H1 (cell line): ENCODE measurements at regions not wholly inside any gene's neighbourhood (a gene's known extent, or its start where the extent isn't known, plus 50 kb on each side); places are given as distances from the start of the nearest gene placed in this dataset.

Experiments
- CTCF ChIA-PET: fragments of 300-600 bp; sonication (Branson Sonifier 250); formaldehyde crosslinking; loops from one replicate; lab custom pipeline; 2021; ENCODE audit not compliant: partially characterized antibody; lab: Charles Lee
- POLR2A ChIA-PET: fragments of 300-600 bp; sonication (Branson Sonifier 250); formaldehyde crosslinking; loops from one replicate; lab custom pipeline; 2021; ENCODE audit warnings: inconsistent platforms; ENCODE audit not compliant: partially characterized antibody; lab: Charles Lee
- DNase-seq, 2 experiments: peaks; one replicate each; pipeline versions ENCODE4 v3.0.0 to v3.0.0-alpha.2; 2010 to 2022; ENCODE audit warnings: low spot score in 2 of 2, low read depth in 1 of 2, mixed read lengths in 1 of 2
- FAIRE-seq: peaks from 2 replicates; lab custom pipeline; 2011; peaks lifted over from hg19 to GRCh38; lab: Jason Lieb, UNC
- H2AFZ ChIP-seq: 2 replicates; pipeline ENCODE4 v1.8.1; 2012; ENCODE audit warnings: low read length, inconsistent platforms
- H2AK5ac ChIP-seq: 2 replicates; pipeline ENCODE4 v1.6.1; 2013; ENCODE audit warnings: low read depth, low read length
- H2BK120ac ChIP-seq: replicated peaks from 2 replicates; pipeline ENCODE3; 2013; ENCODE audit warnings: low read depth, low read length, inconsistent platforms
- H2BK12ac ChIP-seq: 2 replicates; pipeline ENCODE4 v1.6.1; 2013; ENCODE audit warnings: low read depth, low read length
- H2BK15ac ChIP-seq: 2 replicates; pipeline ENCODE4 v1.6.1; 2013; ENCODE audit warnings: low read length
- H2BK20ac ChIP-seq: 2 replicates; pipeline ENCODE4 v1.6.1; 2013; ENCODE audit warnings: low read length
- H2BK5ac ChIP-seq: 2 replicates; pipeline ENCODE4 v1.6.1; 2013; ENCODE audit warnings: low read depth, low read length
- H3K14ac ChIP-seq: 2 replicates; pipeline ENCODE4 v1.6.1; 2013; ENCODE audit warnings: inconsistent platforms; ENCODE audit not compliant: insufficient read length
- H3K18ac ChIP-seq: 2 replicates; pipeline ENCODE4 v1.6.1; 2013; ENCODE audit warnings: low read length; ENCODE audit errors: extremely low read depth
- H3K23ac ChIP-seq: 2 replicates; pipeline ENCODE4 v1.6.1; 2013; ENCODE audit warnings: inconsistent platforms; ENCODE audit not compliant: insufficient read length
- H3K23me2 ChIP-seq: 2 replicates; pipeline ENCODE4 v1.6.1; 2013; ENCODE audit warnings: low read depth, low read length
- H3K27ac ChIP-seq: 2 replicates; pipeline ENCODE4 v1.6.1; 2011; ENCODE audit warnings: low read depth, low read length, inconsistent platforms
- H3K27me3 ChIP-seq, 4 experiments: replicated peaks in 1 of 4; 1 replicate in 1 of 4; 2 replicates in 3 of 4; pipeline versions ENCODE4 v1.6.1 to v1.8.1; 2011 to 2013; ENCODE audit warnings: low read length in 3 of 4, mild to moderate bottlenecking in 3 of 4, inconsistent platforms in 2 of 4, mixed read lengths in 2 of 4, moderate library complexity in 1 of 4; ENCODE audit not compliant: control insufficient read depth in 3 of 4, insufficient read depth in 3 of 4; ENCODE audit errors: extremely low read depth in 1 of 4
- H3K36me3 ChIP-seq, 4 experiments: 2 replicates each; pipeline versions ENCODE4 v1.6.1 to v1.8.1; 2011 to 2013; ENCODE audit warnings: mild to moderate bottlenecking in 4 of 4, low read length in 3 of 4, moderate library complexity in 2 of 4, control low read depth in 1 of 4, inconsistent platforms in 1 of 4; ENCODE audit not compliant: insufficient read depth in 4 of 4, control insufficient read depth in 2 of 4
- H3K4ac ChIP-seq: replicated peaks from 2 replicates; pipeline ENCODE3; 2013; ENCODE audit warnings: low read length, low read depth, mixed read lengths, inconsistent platforms; ENCODE audit not compliant: insufficient read length
- H3K4me1 ChIP-seq, 4 experiments: replicated peaks in 1 of 4; 1 replicate in 1 of 4; 2 replicates in 3 of 4; pipeline versions ENCODE4 v1.6.1 to v1.8.1; 2011 to 2013; ENCODE audit warnings: low read length in 3 of 4, inconsistent platforms in 2 of 4, mixed read lengths in 1 of 4; ENCODE audit not compliant: insufficient read depth in 4 of 4, control insufficient read depth in 3 of 4
- H3K4me2 ChIP-seq, 2 experiments: 2 replicates each; pipeline versions ENCODE4 v1.6.1 to v1.8.1; 2011 to 2013; ENCODE audit warnings: low read depth in 2 of 2, low read length in 2 of 2, control low read depth in 1 of 2, inconsistent platforms in 1 of 2, mild to moderate bottlenecking in 1 of 2; ENCODE audit not compliant: insufficient read depth in 1 of 2
- H3K4me3 ChIP-seq, 4 experiments: fragments of 200-600, 300-600 bp in 1 of 4; sonication (generic), shearing (Covaris generic), sonication (Bioruptor Twin) in 1 of 4; 2 replicates each; pipeline versions ENCODE4 v1.5.1 to v1.8.1; 2011 to 2016; ENCODE audit warnings: low read length in 4 of 4, low read depth in 3 of 4, control low read depth in 2 of 4, inconsistent platforms in 2 of 4, mild to moderate bottlenecking in 2 of 4, mixed read lengths in 1 of 4, moderate library complexity in 1 of 4; ENCODE audit not compliant: insufficient read depth in 2 of 4; ENCODE audit errors: extremely low read depth in 1 of 4
- H3K56ac ChIP-seq: replicated peaks from 2 replicates; pipeline ENCODE3; 2013; ENCODE audit warnings: low read depth, mild to moderate bottlenecking, mixed read lengths, low read length, inconsistent platforms; ENCODE audit not compliant: insufficient read length
- H3K79me1 ChIP-seq: 2 replicates; pipeline ENCODE4 v1.6.1; 2013; ENCODE audit warnings: low read depth, low read length, control low read depth
- H3K79me2 ChIP-seq, 2 experiments: 2 replicates each; pipeline versions ENCODE4 v1.6.1 to v1.8.1; 2012 to 2013; ENCODE audit warnings: low read length in 2 of 2, mild to moderate bottlenecking in 2 of 2, inconsistent platforms in 1 of 2; ENCODE audit not compliant: insufficient read depth in 2 of 2, control insufficient read depth in 1 of 2
- H3K9ac ChIP-seq, 4 experiments: replicated peaks in 1 of 4; 1 replicate in 1 of 4; 2 replicates in 3 of 4; pipeline versions ENCODE4 v1.6.1 to v1.8.1; 2011 to 2013; ENCODE audit warnings: low read depth in 3 of 4, low read length in 3 of 4, control low read depth in 2 of 4, mild to moderate bottlenecking in 2 of 4, moderate library complexity in 2 of 4, inconsistent platforms in 1 of 4; ENCODE audit errors: extremely low read depth in 1 of 4
- H3K9me3 ChIP-seq, 2 experiments: 2 replicates each; pipeline versions ENCODE4 v1.6.1 to v1.8.1; 2012 to 2013; ENCODE audit warnings: mild to moderate bottlenecking in 2 of 2, moderate library complexity in 2 of 2, control low read depth in 1 of 2, inconsistent platforms in 1 of 2, low read depth in 1 of 2, low read length in 1 of 2, mixed read lengths in 1 of 2; ENCODE audit not compliant: insufficient read depth in 2 of 2
- H4K20me1 ChIP-seq, 2 experiments: replicated peaks in 1 of 2; 2 replicates each; pipeline versions ENCODE3 to v1.8.1; 2011 to 2013; ENCODE audit warnings: inconsistent platforms in 2 of 2, low read length in 2 of 2, mild to moderate bottlenecking in 1 of 2; ENCODE audit not compliant: insufficient read depth in 2 of 2, control insufficient read depth in 1 of 2
- H4K5ac ChIP-seq: 2 replicates; pipeline ENCODE4 v1.6.1; 2013; ENCODE audit warnings: low read length, low read depth, mixed read lengths, inconsistent platforms; ENCODE audit not compliant: insufficient read length
- H4K8ac ChIP-seq: 2 replicates; pipeline ENCODE4 v1.8.0; 2013; ENCODE audit warnings: mild to moderate bottlenecking, moderate library complexity, low read length, inconsistent platforms; ENCODE audit not compliant: insufficient read depth; ENCODE audit errors: extremely low read depth
- H4K91ac ChIP-seq: replicated peaks from 2 replicates; pipeline ENCODE3; 2013; ENCODE audit warnings: low read length, mixed read lengths, inconsistent platforms; ENCODE audit not compliant: insufficient read length
- ATF3 ChIP-seq: IDR thresholded peaks from 2 replicates; pipeline ENCODE4 v1.6.1; 2011; ENCODE audit warnings: low read depth, mild to moderate bottlenecking, low read length; ENCODE audit not compliant: insufficient read depth
- BACH1 ChIP-seq: IDR thresholded peaks from 2 replicates; pipeline ENCODE4 v1.6.1; 2012; ENCODE audit warnings: low read length, improper control_type of control experiment
- CHD1 ChIP-seq: IDR thresholded peaks from 2 replicates; pipeline ENCODE4 v1.6.1; 2012; ENCODE audit warnings: low read depth, low read length, improper control_type of control experiment
- EGR1 ChIP-seq: IDR thresholded peaks from 2 replicates; pipeline ENCODE4 v1.6.1; 2011; ENCODE audit warnings: low read depth, low read length, borderline replicate concordance
- HDAC2 ChIP-seq, 2 experiments: fragments of 300-600 bp in 1 of 2; sonication (generic) in 1 of 2; IDR thresholded peaks; 2 replicates each; pipeline ENCODE4 v1.6.1; 2011 to 2012; ENCODE audit warnings: low read depth in 2 of 2, low read length in 2 of 2, mild to moderate bottlenecking in 2 of 2, moderate library complexity in 2 of 2, borderline replicate concordance in 1 of 2, inconsistent platforms in 1 of 2
- SP2 ChIP-seq: IDR thresholded peaks from 2 replicates; pipeline ENCODE4 v1.6.1; 2012; ENCODE audit warnings: mild to moderate bottlenecking, low read length, inconsistent platforms
- SUZ12 ChIP-seq: fragments of 200-600 bp; sonication (generic); IDR thresholded peaks from 2 replicates; pipeline ENCODE4 v1.6.1; 2012; ENCODE audit warnings: mild to moderate bottlenecking, inconsistent platforms, low read length, moderate library complexity, mixed read lengths
- TAF1 ChIP-seq: IDR thresholded peaks from 2 replicates; pipeline ENCODE4 v1.6.1; 2011; ENCODE audit warnings: mild to moderate bottlenecking, low read depth, low read length
- TAF7 ChIP-seq: optimal IDR thresholded peaks from 2 replicates; pipeline ENCODE3; 2011; ENCODE audit warnings: low read depth, mild to moderate bottlenecking, inconsistent platforms, low read length, moderate library complexity, borderline replicate concordance
- WGBS, 2 experiments: shearing (Covaris generic) in 1 of 2; methylation state at CpG; one replicate each; pipeline versions ENCODE4 v1.1.6 to v1.1.7; 2013 to 2015; ENCODE audit warnings: low lambda C conversion rate in 2 of 2, mixed read lengths in 2 of 2, inconsistent platforms in 1 of 2, low coverage in 1 of 2, missing lambda C conversion rate in 1 of 2; ENCODE audit not compliant: insufficient replicate concordance in 2 of 2, insufficient coverage in 1 of 2, insufficient read length in 1 of 2; ENCODE audit errors: extremely low coverage in 1 of 2, missing lambda C conversion rate in 1 of 2; 5-methylcytosine and 5-hydroxymethylcytosine counted together

- no peak overlapping the region for H3K18ac ChIP-seq
- H4K8ac ChIP-seq = no peak overlapping the region
- no peaks in the 10 kb centered on the region for H3K79me2 ChIP-seq
- TF ChIP-seq TAF7 (no peak), ATF3 (no peak), BACH1 (no peak), CHD1 (no peak), EGR1 (no peak), SUZ12 (no peak), TAF1 (no peak), HDAC2 (IDR thresholded peaks at IDR 0.05; ENCODE audit: borderline replicate concordance in 1 of 2, low read depth in 2 of 2, low read length in 2 of 2) (no peak), SP2 (no peak)
- no peak overlapping the region for H3K4me3 ChIP-seq
- ChIA-PET POLR2A (no interaction called here), CTCF (no interaction called here)
- H3K79me1 ChIP-seq = no peaks in the 10 kb centered on the region
- no peak overlapping the region for H3K4ac ChIP-seq
- H3K9me3 ChIP-seq = no peaks in the 10 kb centered on the region
- no peaks in the 10 kb centered on the region for H3K27me3 ChIP-seq
- no peaks in the 10 kb centered on the region for H3K23me2 ChIP-seq
- H3K9ac ChIP-seq = no peak overlapping the region
- H2AK5ac ChIP-seq = no peak overlapping the region
- H4K91ac ChIP-seq = no peak overlapping the region
- no peaks in the 10 kb centered on the region for H4K20me1 ChIP-seq
- no peak overlapping the region for H3K27ac ChIP-seq
- 97% methylated on average over 5 of the region's 5 CpGs; no CpG with 5 or more reads in 1 of the 2 experiments for WGBS, 2 experiments
- H2AFZ ChIP-seq = no peak overlapping the region
- no peak overlapping the region for H2BK12ac ChIP-seq
- no peak overlapping the region for H3K4me2 ChIP-seq
- no peaks in the 10 kb centered on the region for H3K36me3 ChIP-seq
- no peak overlapping the region for H2BK20ac ChIP-seq
- no peak overlapping the region for H4K5ac ChIP-seq
- no peak overlapping the region for H2BK15ac ChIP-seq
- H3K4me1 ChIP-seq = no peaks in the 10 kb centered on the region
- no peak overlapping the region for H2BK5ac ChIP-seq
- no peak overlapping the region for H3K14ac ChIP-seq
- DNase-seq = no peak
- FAIRE-seq = no peak
- no peak overlapping the region for H2BK120ac ChIP-seq
- H3K56ac ChIP-seq = no peak overlapping the region
- H3K23ac ChIP-seq = no peak overlapping the region
Observed at GRCh38 chr1:239031310-239031709, 355.1 kb upstream of the CHRM3 start.
